CD4-positive, alpha-beta T cell treated with Interleukin-10 for 1 hour (primary cell): ENCODE measurements at regions not wholly inside any gene's neighbourhood (a gene's known extent, or its start where the extent isn't known, plus 50 kb on each side); places are given as distances from the start of the nearest gene placed in this dataset.

Source experiments
- DNase-seq: peaks from one replicate; pipeline ENCODE4 v3.0.0-alpha.2; 2020

GRCh38 chr10:124285587-124286527, 132.9 kb downstream of the OAT start:
- no peak for DNase-seq

GRCh38 chr10:124283949-124284250, 134.8 kb downstream of the OAT start:
- DNase-seq, result no peak

GRCh38 chr10:124283215-124283948, 135.3 kb downstream of the OAT start:
- no peak for DNase-seq

- no peak for DNase-seq
Measured at GRCh38 chr10:124282326-124282725, 136.4 kb downstream of the OAT start.

GRCh38 chr10:124281666-124282065, 137.1 kb downstream of the OAT start:
- DNase-seq, result no peak

GRCh38 chr10:124280916-124281315, 137.8 kb downstream of the OAT start:
- no peak for DNase-seq

- DNase-seq, result no peak
Measured at GRCh38 chr10:124279882-124280281, 138.8 kb downstream of the OAT start.

GRCh38 chr10:124279298-124279697, 139.4 kb downstream of the OAT start:
- DNase-seq, result no peak

- DNase-seq, result no peak
Measured at GRCh38 chr10:124278356-124278755, 140.4 kb downstream of the OAT start.

GRCh38 chr10:124273141-124273540, 145.6 kb downstream of the OAT start:
- DNase-seq, result no peak

- DNase-seq, result no peak
Measured at GRCh38 chr10:124271676-124272075, 147.0 kb downstream of the OAT start.

- no peak for DNase-seq
Measured at GRCh38 chr10:124270530-124271327, 148.0 kb downstream of the OAT start.

GRCh38 chr10:124268976-124269375, 149.7 kb downstream of the OAT start:
- no peak for DNase-seq

- no peak for DNase-seq
Measured at GRCh38 chr10:124267911-124268549, 150.7 kb downstream of the OAT start.

GRCh38 chr10:124267231-124267885, 151.4 kb downstream of the OAT start:
- no peak for DNase-seq

GRCh38 chr10:124266468-124267230, 152.1 kb downstream of the OAT start:
- DNase-seq, result no peak

- DNase-seq, result no peak
Measured at GRCh38 chr10:124265776-124266467, 152.8 kb downstream of the OAT start.

GRCh38 chr10:124265391-124265745, 153.4 kb downstream of the OAT start:
- no peak for DNase-seq

GRCh38 chr10:124264711-124265390, 153.9 kb downstream of the OAT start:
- no peak for DNase-seq

GRCh38 chr10:124264271-124264670, 154.5 kb downstream of the OAT start:
- no peak for DNase-seq
